Gastrocnemius medialis (tissue), 4 donors: ENCODE measurements at regions not wholly inside any gene's neighbourhood (a gene's known extent, or its start where the extent isn't known, plus 50 kb on each side); places are given as distances from the start of the nearest gene placed in this dataset.

Experiments used
- ATAC-seq, 2 donors: fragments of 150-250 bp; one replicate each; pipeline ENCODE4 v1.9.1; 2016
- DNase-seq, 2 donors: peaks; one replicate each; pipeline ENCODE4 v3.0.0-alpha.2; 2019
- H3K27ac ChIP-seq, 4 donors: fragments of 200-600 bp; sonication (generic); 1 replicate in 1 of 4; 2 replicates in 3 of 4; pipeline ENCODE4 v1.5.1; 2016 to 2018; ENCODE audit warnings: mild to moderate bottlenecking in 2 of 4, moderate library complexity in 1 of 4
- H3K27me3 ChIP-seq, 3 donors: fragments of 200-600 bp; sonication (generic) in 2 of 3; 1 replicate in 1 of 3; 2 replicates in 2 of 3; pipeline versions ENCODE4 v1.5.1 to v1.6.0; 2016 to 2019; ENCODE audit warnings: mild to moderate bottlenecking in 1 of 3, moderate library complexity in 1 of 3
- H3K36me3 ChIP-seq, 2 donors: fragments of 200-600 bp; sonication (generic) in 1 of 2; one replicate each; pipeline ENCODE4 v1.5.1; 2017 to 2018
- H3K4me1 ChIP-seq, 2 donors: fragments of 200-600 bp; sonication (generic) in 1 of 2; one replicate each; pipeline ENCODE4 v1.5.1; 2016 to 2017; ENCODE audit warnings: mild to moderate bottlenecking in 2 of 2
- H3K4me3 ChIP-seq, 4 donors: fragments of 200-600 bp; sonication (generic) in 3 of 4; 1 replicate in 1 of 4; 2 replicates in 3 of 4; pipeline ENCODE4 v1.5.1; 2016 to 2019; ENCODE audit warnings: mild to moderate bottlenecking in 2 of 4
- H3K9me3 ChIP-seq, 3 donors: fragments of 200-600 bp; sonication (generic) in 2 of 3; 1 replicate in 1 of 3; 2 replicates in 2 of 3; pipeline ENCODE4 v1.5.1; 2016 to 2019
- POLR2A ChIP-seq, 2 donors: fragments of 450-650 bp; IDR thresholded peaks; one replicate each; pipeline ENCODE4 v1.6.1; 2017; ENCODE audit warnings: antibody characterized with exemption in 2 of 2, mild to moderate bottlenecking in 2 of 2, moderate library complexity in 2 of 2
- in situ Hi-C, 4 donors: fragments of 200-750 bp; cut with MboI; loops; one replicate each; pipeline versions ENCODE4 v1.15.0 to v1.8.0; 2017; ENCODE audit warnings: low sequenced_read_pairs in 4 of 4
- intact Hi-C: fragments of 100-400 bp; cut with DNase I; formaldehyde crosslinking; loops from one replicate; pipeline ENCODE4 v1.15.1; 2023; ENCODE audit warnings: low total_unique reads
- TF ChIP-seq, protein P1 (sequence below), 5 experiments: fragments of 450-650 bp in 3 of 5; fragments of 200-600 bp in 2 of 5; sonication (generic) in 2 of 5; IDR thresholded peaks in 4 of 5; conservative IDR thresholded peaks in 1 of 5; 1 replicate in 4 of 5; 2 replicates in 1 of 5; pipeline ENCODE4 v1.5.1; 2016 to 2019; ENCODE audit warnings: antibody characterized with exemption in 5 of 5, mild to moderate bottlenecking in 3 of 5, moderate library complexity in 3 of 5

GRCh38 chr3:13706886-13707285 lies 158.0 kb downstream of the FBLN2 start:
- H3K4me3 ChIP-seq, result no peak overlapping the region
- no peaks in the 10 kb centered on the region for H3K4me1 ChIP-seq
- H3K27ac ChIP-seq, result no peak overlapping the region
- ATAC-seq (no peak), DNase-seq (no peak)
- H3K36me3 ChIP-seq, result no peaks in the 10 kb centered on the region
- no peaks in the 10 kb centered on the region for H3K9me3 ChIP-seq
- intact Hi-C loops (no loop called here), in situ Hi-C loops (no loop called here)
- TF ChIP-seq, protein P1, sequence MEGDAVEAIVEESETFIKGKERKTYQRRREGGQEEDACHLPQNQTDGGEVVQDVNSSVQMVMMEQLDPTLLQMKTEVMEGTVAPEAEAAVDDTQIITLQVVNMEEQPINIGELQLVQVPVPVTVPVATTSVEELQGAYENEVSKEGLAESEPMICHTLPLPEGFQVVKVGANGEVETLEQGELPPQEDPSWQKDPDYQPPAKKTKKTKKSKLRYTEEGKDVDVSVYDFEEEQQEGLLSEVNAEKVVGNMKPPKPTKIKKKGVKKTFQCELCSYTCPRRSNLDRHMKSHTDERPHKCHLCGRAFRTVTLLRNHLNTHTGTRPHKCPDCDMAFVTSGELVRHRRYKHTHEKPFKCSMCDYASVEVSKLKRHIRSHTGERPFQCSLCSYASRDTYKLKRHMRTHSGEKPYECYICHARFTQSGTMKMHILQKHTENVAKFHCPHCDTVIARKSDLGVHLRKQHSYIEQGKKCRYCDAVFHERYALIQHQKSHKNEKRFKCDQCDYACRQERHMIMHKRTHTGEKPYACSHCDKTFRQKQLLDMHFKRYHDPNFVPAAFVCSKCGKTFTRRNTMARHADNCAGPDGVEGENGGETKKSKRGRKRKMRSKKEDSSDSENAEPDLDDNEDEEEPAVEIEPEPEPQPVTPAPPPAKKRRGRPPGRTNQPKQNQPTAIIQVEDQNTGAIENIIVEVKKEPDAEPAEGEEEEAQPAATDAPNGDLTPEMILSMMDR (IDR thresholded peaks at IDR 0.05 in 4 of 5, conservative IDR thresholded peaks at IDR 0.05 in 1 of 5), result no peak
- no peak for TF ChIP-seq POLR2A (IDR thresholded peaks at IDR 0.05)
- H3K27me3 ChIP-seq, result no peaks in the 10 kb centered on the region

- Histone ChIP-seq H3K9me3 (no peaks in the 10 kb centered on the region), H3K4me3 (no peak overlapping the region), H3K4me1 (no peaks in the 10 kb centered on the region), H3K36me3 (no peaks in the 10 kb centered on the region), H3K27me3 (no peaks in the 10 kb centered on the region), H3K27ac (no peak overlapping the region)
- intact Hi-C loops (no loop called here), in situ Hi-C loops (no loop called here)
- TF ChIP-seq POLR2A (IDR thresholded peaks at IDR 0.05), result no peak
- TF ChIP-seq, protein P1 (IDR thresholded peaks at IDR 0.05 in 4 of 5, conservative IDR thresholded peaks at IDR 0.05 in 1 of 5), result no peak
- DNase-seq, result peak in 1 of 2 donors; percentile 2
- no peak for ATAC-seq
These were observed 157.5 kb downstream of the FBLN2 start for GRCh38 chr3:13706451-13706850.

GRCh38 chr3:13705702-13706280 lies 156.9 kb downstream of the FBLN2 start:
- in situ Hi-C loops (no loop called here), intact Hi-C loops (no loop called here)
- Histone ChIP-seq H3K9me3 (no peaks in the 10 kb centered on the region), H3K36me3 (no peaks in the 10 kb centered on the region), H3K4me3 (no peak overlapping the region), H3K4me1 (no peaks in the 10 kb centered on the region), H3K27me3 (no peaks in the 10 kb centered on the region), H3K27ac (no peak overlapping the region)
- TF ChIP-seq, protein P1 (IDR thresholded peaks at IDR 0.05 in 4 of 5, conservative IDR thresholded peaks at IDR 0.05 in 1 of 5), result no peak
- no peak for TF ChIP-seq POLR2A (IDR thresholded peaks at IDR 0.05)
- ATAC-seq (no peak), DNase-seq (peak in 1 of 2 donors; percentile 3)

GRCh38 chr3:13705051-13705450 lies 156.1 kb downstream of the FBLN2 start:
- DNase-seq, result no peak
- Histone ChIP-seq H3K4me1 (no peaks in the 10 kb centered on the region), H3K27ac (no peak overlapping the region), H3K36me3 (no peaks in the 10 kb centered on the region), H3K27me3 (no peaks in the 10 kb centered on the region), H3K9me3 (no peaks in the 10 kb centered on the region), H3K4me3 (no peak overlapping the region)
- TF ChIP-seq, protein P1 (IDR thresholded peaks at IDR 0.05 in 4 of 5, conservative IDR thresholded peaks at IDR 0.05 in 1 of 5), result no peak
- TF ChIP-seq POLR2A (IDR thresholded peaks at IDR 0.05), result no peak
- ATAC-seq, result no peak
- intact Hi-C loops (no loop called here), in situ Hi-C loops (no loop called here)

GRCh38 chr3:13704174-13704573 lies 155.2 kb downstream of the FBLN2 start:
- Histone ChIP-seq H3K4me3 (no peak overlapping the region), H3K36me3 (no peaks in the 10 kb centered on the region), H3K27ac (no peak overlapping the region), H3K9me3 (no peaks in the 10 kb centered on the region), H3K27me3 (no peaks in the 10 kb centered on the region), H3K4me1 (no peaks in the 10 kb centered on the region)
- in situ Hi-C loops, result no loop called here
- no peak for DNase-seq
- TF ChIP-seq POLR2A (IDR thresholded peaks at IDR 0.05), result no peak
- TF ChIP-seq, protein P1 (IDR thresholded peaks at IDR 0.05 in 4 of 5, conservative IDR thresholded peaks at IDR 0.05 in 1 of 5), result no peak
- ATAC-seq, result no peak
- intact Hi-C loops, result no loop called here
